ENCODE measurements at regions not wholly inside any gene's neighbourhood (a gene's known extent, or its start where the extent isn't known, plus 50 kb on each side); places are given as distances from the start of the nearest gene placed in this dataset.

DNA sequence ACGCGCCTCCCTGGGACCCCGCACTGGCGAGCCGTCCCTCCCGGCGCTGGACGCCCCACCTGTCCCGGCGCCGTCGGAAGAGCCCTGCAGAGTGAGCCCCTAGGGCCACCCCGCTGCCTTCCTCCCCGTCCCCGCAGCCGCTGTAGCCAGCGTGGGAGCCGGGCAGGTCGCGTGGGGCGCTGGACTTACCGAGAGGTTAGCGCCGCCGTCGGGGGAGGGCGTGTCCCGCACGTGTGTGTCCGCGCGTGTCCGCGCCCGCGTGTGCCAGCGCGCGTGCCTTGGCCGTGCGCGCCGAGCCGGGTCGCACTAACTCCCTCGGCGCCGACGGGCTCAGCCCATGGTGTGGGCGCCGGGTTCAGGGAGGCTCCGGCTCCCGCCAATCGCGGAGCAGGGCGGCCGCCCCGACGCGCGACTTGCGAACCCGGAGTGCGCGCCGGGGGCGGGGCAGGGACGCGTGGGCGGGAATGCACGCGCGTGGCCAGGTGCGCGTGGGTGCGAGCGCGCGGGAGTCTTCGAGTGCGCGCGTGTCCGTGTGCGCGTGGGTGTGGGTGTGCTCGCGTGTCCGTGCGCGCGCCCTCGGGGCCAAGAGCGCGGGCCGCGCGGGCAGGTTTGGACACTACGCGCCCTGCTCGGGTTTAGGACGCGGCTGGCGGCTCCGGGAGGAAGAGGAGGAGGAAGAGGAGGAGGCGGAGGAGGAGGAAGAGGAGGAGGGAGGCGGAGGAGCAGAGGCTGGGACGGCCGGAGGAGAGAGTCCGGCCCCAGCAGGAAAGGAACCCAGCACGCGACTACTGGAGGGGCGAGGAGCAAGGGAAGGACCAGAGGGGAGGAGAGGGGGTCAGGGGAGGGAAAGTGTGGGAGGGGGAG, 145.2 kb upstream of the ETS2 start:
- no peak for DNase-seq

- no peak for DNase-seq
Measured at GRCh38 chr21:38661197-38661871, 144.4 kb upstream of the ETS2 start.

GRCh38 chr21:38661889-38662568, 143.7 kb upstream of the ETS2 start:
- DNase-seq: no peak

DNA sequence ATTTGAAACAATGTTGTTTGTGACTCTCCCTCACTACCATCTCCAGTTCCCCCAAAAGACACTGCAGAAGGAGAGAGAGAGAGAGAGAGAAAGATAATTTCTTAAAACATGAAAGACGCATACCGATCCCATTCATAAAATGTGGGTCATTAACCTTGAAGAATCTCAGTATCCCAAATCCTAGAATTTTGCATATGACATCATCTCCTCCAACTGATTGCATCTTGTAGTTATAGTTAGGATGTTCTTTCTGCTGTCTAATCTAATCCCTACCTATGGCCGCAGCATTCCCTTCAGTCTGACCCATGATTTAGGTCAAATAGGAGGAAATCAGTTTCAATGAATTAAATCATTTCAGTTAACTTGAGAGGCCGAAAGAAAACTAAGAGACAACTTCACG, 142.4 kb upstream of the ETS2 start:
- DNase-seq: no peak

GRCh38 chr21:38664315-38664714, 141.4 kb upstream of the ETS2 start:
- no peak for DNase-seq

DNA sequence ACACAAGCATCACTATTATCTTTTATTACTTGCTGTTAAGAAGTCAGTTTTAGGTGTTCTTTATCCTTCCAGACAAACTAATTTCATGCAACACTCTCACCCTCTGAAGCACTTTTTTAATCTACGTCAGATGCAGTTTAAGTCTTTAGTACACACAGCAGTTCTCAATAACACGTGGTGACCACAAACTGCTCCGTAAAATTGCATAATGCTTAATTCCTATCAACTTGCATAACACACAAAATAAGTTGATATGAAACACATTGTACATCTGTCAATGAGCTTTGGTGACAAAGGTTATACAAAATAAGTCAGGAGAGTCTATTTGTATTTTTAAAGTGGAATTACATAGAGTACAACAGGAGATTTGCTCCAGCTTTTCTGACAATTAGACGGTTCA, 140.9 kb upstream of the ETS2 start:
- DNase-seq: no peak

GRCh38 chr21:38667291-38667870, 138.3 kb upstream of the ETS2 start:
- no peak for DNase-seq

- DNase-seq: no peak
Measured at GRCh38 chr21:38668067-38668466, 137.7 kb upstream of the ETS2 start.

GRCh38 chr21:38668541-38668940, 137.2 kb upstream of the ETS2 start:
- no peak for DNase-seq

DNA sequence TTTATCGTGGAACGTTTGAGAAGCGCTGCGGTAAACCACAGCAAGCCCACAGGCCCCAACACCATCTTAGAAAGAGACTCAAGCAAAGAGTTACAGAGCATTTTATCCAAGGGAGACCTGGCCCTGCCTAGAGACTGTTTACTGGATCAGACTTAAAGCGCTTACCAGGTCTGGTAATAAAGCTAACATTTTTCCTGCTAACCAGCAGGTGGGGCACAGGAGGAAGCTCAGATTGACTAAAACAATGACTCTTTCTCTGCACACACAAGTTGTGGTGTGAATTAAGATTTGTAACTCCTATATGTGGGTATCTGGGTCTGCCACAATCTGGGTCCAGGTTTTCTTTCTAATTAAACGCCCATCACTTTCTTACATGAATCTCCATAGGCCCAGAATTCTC, 136.5 kb upstream of the ETS2 start:
- DNase-seq: no peak

DNA sequence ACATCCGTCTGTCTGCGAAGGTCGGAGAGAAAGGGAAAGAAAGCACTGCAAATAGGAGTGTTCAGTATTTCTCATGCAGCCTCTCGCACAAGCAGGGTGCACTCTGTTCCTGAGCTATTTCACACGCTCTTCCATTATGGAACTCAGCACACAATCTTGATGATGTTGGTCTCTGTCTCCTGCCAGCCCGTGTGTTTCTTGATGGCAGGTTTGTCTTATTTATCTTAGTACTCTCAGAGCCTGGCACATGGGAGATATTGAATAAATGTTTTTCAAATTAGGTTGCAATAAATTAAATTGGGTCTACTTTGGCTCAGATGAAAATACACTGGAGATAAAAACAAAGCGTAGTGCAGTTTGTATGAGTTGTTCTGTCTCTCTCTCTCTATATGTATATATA, 134.9 kb upstream of the ETS2 start:
- DNase-seq: no peak

- no peak for DNase-seq
Measured at GRCh38 chr21:38671773-38672172, 134.0 kb upstream of the ETS2 start.

GRCh38 chr21:38675182-38675824, 130.4 kb upstream of the ETS2 start:
- no peak for DNase-seq

DNA sequence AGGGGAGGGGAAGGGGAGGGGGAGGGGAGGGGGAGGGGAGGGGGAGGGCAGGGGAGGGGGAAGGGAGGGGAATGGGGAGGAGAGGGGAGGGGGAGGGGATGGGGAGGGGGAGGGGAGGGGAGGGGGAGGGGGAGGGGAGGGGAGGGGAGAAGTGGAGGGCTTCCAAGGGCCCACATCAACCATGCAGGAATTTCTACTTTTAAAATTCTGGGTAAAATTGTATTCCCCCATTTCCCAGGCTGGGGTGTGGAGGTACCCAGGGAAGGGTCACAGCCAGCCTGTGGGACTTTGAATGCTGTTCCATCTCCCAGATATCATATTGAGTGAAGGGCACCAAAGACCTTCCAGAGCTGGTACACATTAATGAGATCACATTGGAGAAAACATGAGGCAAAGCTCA, 126.9 kb upstream of the ETS2 start:
- DNase-seq: no peak

GRCh38 chr21:38679534-38679933, 126.2 kb upstream of the ETS2 start:
- DNase-seq: no peak

GRCh38 chr21:38680401-38680800, 125.3 kb upstream of the ETS2 start:
- DNase-seq: no peak

- no peak for DNase-seq
Measured at GRCh38 chr21:38683222-38683621, 122.5 kb upstream of the ETS2 start.

DNA sequence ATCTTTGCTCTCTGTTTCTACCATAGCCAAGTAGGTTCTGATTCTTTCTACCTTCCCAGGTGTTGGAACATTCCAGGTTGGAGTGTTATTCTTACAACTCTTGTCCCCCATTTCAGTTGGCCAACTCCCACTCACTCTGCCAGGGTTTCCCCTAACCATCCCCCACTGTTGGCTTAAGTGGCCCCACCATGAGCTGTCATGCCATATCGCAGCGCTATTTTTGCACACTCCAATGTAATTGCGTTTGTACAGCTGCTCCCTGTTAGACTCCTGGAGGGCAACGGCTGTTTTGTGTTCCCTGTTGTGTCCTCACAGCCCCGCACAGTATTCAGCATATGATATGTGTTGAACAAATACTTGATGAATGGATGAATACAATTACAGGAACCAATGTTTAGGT, 117.7 kb upstream of the ETS2 start:
- no peak for DNase-seq

- DNase-seq: no peak
Measured at GRCh38 chr21:38691631-38692030, 114.1 kb upstream of the ETS2 start.

DNA sequence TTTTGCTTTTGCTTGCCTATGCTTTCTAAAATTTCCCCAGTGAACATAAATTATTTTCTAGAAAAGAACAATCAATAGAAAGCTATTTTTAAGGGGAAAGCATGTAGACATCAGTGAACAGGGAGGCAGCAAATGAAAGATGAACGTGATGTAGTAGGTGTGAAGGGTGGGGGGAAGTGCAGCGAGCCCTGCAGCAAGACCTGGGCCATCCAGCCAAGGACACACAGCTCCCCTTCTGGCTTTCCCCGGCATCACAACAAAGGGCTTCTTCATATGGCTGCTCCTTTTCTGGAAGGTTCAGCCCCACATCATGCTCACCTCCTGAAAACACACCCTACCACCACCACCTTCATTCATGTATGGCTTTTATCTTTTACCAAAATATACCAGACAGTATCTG, 109.2 kb upstream of the ETS2 start:
- DNase-seq: no peak

DNA sequence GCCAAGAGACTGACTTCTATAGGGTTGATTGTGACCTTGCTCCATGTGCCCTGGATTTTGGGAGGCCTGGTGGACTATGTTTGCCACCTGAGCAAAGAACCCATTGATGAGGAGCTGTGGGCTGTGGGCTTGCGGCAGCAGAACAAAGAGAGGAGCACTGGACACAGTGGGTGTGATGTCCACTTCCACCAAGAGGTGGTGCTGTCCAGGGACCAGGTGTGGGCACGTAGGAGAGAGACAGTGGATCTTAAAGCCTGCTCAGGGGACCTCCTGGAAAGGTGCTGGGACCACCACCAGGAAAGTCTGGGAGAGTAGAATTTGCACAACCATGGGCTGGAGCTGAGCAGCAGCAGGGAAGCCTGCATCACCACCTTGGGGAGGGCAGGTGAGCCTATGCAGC, 106.7 kb upstream of the ETS2 start:
- no peak for DNase-seq

DNA sequence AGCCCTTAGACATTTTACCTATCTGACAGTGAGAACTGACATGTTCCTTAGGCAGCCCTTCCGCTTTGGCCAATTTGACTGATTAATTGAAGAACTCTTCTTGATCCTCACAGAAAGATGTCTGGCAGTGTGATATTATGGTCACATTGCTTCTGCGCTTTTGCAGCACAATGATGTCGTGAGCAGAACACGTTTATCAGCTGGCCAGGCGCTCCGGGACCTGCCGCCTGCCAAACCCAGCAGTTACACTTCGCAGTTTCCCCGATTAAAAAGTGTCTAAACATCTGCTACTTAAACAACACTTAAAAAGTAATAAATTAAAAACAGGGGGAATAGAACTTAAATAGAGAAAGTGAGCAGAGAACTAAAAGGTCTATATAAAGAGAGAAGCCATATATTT, 103.5 kb upstream of the ETS2 start:
- no peak for DNase-seq

DNA sequence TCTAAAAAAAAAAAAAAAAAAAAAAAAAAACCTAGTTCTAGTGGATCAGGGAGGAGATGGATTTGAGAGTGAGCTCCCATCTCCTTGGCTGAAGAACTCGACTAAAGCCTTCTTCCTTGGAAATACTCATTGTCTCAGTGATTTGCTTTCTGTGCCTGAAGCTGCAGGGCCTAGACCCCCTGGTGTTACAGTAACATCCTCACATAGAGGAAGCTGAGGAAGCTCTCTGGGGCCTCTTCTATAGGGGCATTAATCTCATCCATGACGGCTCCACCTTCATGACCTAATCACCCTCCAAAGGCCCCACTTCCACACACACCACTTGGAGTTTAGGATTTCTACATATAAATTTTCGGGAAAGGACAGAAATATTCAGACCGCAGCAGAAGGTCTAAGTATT, 95.9 kb upstream of the ETS2 start:
- DNase-seq: no peak

All from NK-92 treated with Interleukin-12 subunit alpha and Interleukin-12 subunit beta, amount 100 ng/mL, for 24 hours (cell line).